GM10266 (cell line): ENCODE measurements at regions not wholly inside any gene's neighbourhood (a gene's known extent, or its start where the extent isn't known, plus 50 kb on each side); places are given as distances from the start of the nearest gene placed in this dataset.

ENCODE experiments used
- DNase-seq: peaks from one replicate; pipeline ENCODE4 v3.0.0; 2012; ENCODE audit errors: extremely low spot score
- CTCF ChIP-seq: IDR thresholded peaks from 2 replicates; pipeline ENCODE4 v1.5.1; 2012; ENCODE audit warnings: mild to moderate bottlenecking, low read depth; ENCODE audit not compliant: control insufficient read depth, insufficient read depth; ENCODE audit errors: missing control alignments

GRCh38 chr10:2214092-2214491 is 476.8 kb upstream of the ADARB2 start:
- no peak for TF ChIP-seq CTCF
- no peak for DNase-seq

GRCh38 chr10:2212244-2212834 is 475.0 kb upstream of the ADARB2 start:
- no peak for DNase-seq
- no peak for TF ChIP-seq CTCF

GRCh38 chr10:2210088-2210487 is 472.8 kb upstream of the ADARB2 start:
- DNase-seq = no peak
- TF ChIP-seq CTCF = no peak

- DNase-seq = no peak
- TF ChIP-seq CTCF = no peak
These were observed 470.8 kb upstream of the ADARB2 start for GRCh38 chr10:2208106-2208505.

GRCh38 chr10:2207246-2207922 is 470.1 kb upstream of the ADARB2 start:
- DNase-seq = no peak
- no peak for TF ChIP-seq CTCF

- DNase-seq = no peak
- TF ChIP-seq CTCF = no peak
These were observed 468.1 kb upstream of the ADARB2 start for GRCh38 chr10:2205406-2205805.

- no peak for TF ChIP-seq CTCF
- DNase-seq = no peak
These were observed 465.1 kb upstream of the ADARB2 start for GRCh38 chr10:2202401-2202800.
